Mammary epithelial cell (primary cell): ENCODE measurements at regions not wholly inside any gene's neighbourhood (a gene's known extent, or its start where the extent isn't known, plus 50 kb on each side); places are given as distances from the start of the nearest gene placed in this dataset.

Source experiments
- CTCF ChIP-seq, 2 donors: IDR thresholded peaks in 1 of 2; conservative IDR thresholded peaks in 1 of 2; 2 replicates each; pipeline ENCODE4 v1.5.1; 2011 to 2012; ENCODE audit warnings: inconsistent platforms in 2 of 2, low read length in 2 of 2, mild to moderate bottlenecking in 2 of 2, control low read depth in 1 of 2, low read depth in 1 of 2; ENCODE audit not compliant: insufficient read depth in 1 of 2; ENCODE audit errors: extremely low read depth in 1 of 2
- EZH2 ChIP-seq: IDR thresholded peaks from 2 replicates; pipeline ENCODE4 v1.6.1; 2012; ENCODE audit warnings: low read length, inconsistent platforms, borderline replicate concordance

GRCh38 chr14:51428981-51429380 is 188.9 kb downstream of the TMX1 start:
- TF ChIP-seq CTCF (conservative IDR thresholded peaks at IDR 0.05 in 1 of 2, IDR thresholded peaks at IDR 0.05 in 1 of 2; ENCODE audit: extremely low read depth in 1 of 2, insufficient read depth in 1 of 2, low read depth in 1 of 2, low read length in 2 of 2) (peak in 1 of 2 donors; percentile 11), EZH2 (no peak)
